ENCODE measurements at regions not wholly inside any gene's neighbourhood (a gene's known extent, or its start where the extent isn't known, plus 50 kb on each side); places are given as distances from the start of the nearest gene placed in this dataset.

DNA sequence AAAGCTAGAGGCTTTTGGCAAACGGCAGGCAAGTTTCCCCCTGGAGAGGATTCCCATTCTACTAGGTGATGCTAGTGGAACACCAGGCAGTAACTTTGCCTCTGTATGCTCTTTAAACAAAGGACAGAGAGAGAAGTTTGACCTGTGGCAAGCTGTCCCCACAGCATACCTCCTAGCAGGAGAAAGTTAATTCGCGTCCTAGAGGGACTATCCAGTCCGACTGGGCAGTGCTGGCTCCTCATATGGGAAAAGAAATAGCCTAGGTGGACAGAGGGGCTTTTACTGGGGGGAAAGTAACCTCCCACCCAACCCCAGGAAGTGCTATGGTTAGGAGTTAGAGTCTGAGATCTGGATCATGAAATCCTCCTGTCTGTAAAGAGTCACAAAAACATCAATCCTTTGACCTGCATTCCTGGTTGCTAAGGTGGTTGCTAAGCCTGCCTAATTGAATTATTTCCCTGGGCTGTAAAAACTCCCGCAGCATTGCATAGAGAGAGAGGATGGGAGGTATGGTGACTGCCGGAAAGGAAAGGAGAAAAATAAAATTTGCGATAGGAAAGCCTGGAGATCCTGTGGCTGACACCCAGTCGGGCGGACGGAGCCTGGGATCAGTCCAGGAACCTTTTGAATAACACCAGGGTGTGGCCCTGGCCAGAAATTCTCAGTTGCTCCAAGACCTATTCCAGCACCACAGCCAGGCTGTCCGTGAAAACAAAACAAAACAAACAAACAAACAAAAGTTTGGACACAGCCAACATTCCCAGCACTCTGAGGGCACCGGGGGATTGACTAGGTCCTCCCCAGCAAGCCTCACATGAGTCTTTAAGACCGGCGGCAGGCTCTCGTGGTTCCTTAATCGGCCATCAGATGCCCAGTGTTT, 67.7 kb upstream of the ATP11B start:
- TF ChIP-seq CTCF (conservative IDR thresholded peaks at IDR 0.05; ENCODE audit: low read depth, low read length) (no peak), POLR2A (IDR thresholded peaks at IDR 0.05; ENCODE audit: low read depth, low read length) (no peak), SMC3 (IDR thresholded peaks at IDR 0.05; ENCODE audit: low read depth, low read length) (no peak), FOS (IDR thresholded peaks at IDR 0.05; ENCODE audit: low read depth, low read length) (no peak), MAFK (IDR thresholded peaks at IDR 0.05; ENCODE audit: low read depth, low read length) (no peak), CEBPB (IDR thresholded peaks at IDR 0.05; ENCODE audit: low read depth, low read length) (no peak), RAD21 (IDR thresholded peaks at IDR 0.05; ENCODE audit: low read length) (no peak), NFE2L2 (IDR thresholded peaks at IDR 0.05; ENCODE audit: low read depth, low read length) (no peak), MXI1 (IDR thresholded peaks at IDR 0.05; ENCODE audit: borderline replicate concordance, low read depth, low read length) (no peak), BHLHE40 (IDR thresholded peaks at IDR 0.05; ENCODE audit: low read depth, low read length) (no peak), RFX5 (IDR thresholded peaks at IDR 0.05; ENCODE audit: low read depth, low read length) (no peak)
- TF ChIP-seq, protein P1, sequence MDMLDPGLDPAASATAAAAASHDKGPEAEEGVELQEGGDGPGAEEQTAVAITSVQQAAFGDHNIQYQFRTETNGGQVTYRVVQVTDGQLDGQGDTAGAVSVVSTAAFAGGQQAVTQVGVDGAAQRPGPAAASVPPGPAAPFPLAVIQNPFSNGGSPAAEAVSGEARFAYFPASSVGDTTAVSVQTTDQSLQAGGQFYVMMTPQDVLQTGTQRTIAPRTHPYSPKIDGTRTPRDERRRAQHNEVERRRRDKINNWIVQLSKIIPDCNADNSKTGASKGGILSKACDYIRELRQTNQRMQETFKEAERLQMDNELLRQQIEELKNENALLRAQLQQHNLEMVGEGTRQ (IDR thresholded peaks at IDR 0.05; ENCODE audit: low read depth, low read length): no peak
